GM18519 (cell line): ENCODE measurements at regions not wholly inside any gene's neighbourhood (a gene's known extent, or its start where the extent isn't known, plus 50 kb on each side); places are given as distances from the start of the nearest gene placed in this dataset.

Experiments
- ATAC-seq: cut with Tn5 transposase; IDR thresholded peaks from one replicate; pipeline ENCODE4 v1.9.1; 2021; ENCODE audit warnings: mild to moderate bottlenecking, moderate library complexity; ENCODE audit not compliant: unreplicated experiment, low FRiP score

DNA sequence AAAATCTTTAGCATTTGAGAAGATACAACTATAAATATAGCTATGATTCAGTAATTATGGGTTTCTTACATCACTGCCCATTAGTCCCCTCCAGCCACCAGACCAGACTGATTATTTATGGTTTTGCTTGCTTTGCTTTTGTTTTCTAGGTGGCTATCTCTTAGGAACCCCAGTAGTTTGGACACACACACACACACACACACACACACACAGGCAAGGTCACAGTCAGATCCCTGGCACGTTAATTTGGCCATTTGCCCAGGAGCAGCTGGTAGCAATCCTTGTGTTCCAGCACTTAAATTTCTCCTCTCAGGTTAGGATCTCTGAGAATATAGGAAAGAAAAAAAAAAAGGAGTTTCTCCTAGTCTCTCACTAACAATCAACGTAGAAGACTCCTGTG is 90.2 kb upstream of the RESF1 start:
- no peak for ATAC-seq

DNA sequence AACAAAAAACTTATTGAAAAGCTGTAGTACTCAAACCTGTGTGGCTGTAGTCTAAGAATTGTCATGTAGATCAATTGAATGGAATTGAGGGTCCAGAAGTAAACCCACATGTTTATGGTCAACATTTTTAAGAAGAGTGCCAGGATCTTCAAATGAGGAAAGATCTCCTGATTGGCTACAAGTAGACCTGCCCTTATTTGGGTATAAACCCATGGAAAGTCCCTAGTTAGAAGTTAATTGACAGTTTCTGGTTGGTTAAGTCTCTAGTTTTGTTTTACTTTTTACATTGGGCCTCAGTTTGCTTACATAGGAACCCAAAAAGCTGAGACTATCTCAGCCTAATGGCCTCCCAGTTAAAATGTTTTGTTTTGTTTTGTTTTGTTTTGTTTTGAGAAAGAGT is 91.9 kb upstream of the RESF1 start:
- ATAC-seq: no peak

DNA sequence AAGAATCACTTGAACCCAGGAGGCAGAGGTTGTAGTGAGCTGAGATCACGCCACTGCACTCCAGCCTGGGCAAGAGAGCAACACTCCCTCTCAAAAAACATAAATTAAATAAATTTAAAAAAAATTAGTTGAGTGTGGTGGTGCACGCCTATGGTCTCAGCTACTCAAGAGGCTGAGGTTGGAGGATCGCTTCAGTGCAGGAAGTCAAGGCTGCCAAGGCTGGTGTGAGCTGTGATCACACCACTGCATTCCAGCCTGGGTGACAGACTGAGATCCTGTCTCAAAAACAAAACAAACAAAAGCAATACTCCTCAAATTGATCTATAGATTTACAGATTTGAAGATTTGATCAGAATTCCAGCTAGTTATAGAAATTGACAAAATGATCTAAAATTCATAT is 92.7 kb upstream of the RESF1 start:
- no peak for ATAC-seq

DNA sequence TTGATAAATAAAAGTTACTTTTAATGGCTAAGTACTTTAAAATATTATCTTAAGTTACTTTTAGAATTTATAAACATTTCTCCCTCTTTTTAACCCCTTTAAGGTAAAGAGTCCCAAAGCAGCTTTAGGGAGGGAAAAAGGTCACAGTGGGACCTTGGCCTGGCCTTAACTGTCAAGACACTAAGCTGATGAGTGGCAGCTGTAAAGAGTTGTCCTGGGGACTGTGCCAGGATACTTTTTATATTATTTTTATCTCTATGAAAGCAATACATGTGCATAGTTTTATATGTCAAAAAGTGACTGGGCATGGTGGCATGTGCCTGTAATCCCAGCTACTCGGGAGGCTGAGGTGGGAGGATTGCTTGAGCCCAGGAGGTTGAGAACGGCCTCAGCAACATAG is 94.2 kb upstream of the RESF1 start:
- no peak for ATAC-seq

DNA sequence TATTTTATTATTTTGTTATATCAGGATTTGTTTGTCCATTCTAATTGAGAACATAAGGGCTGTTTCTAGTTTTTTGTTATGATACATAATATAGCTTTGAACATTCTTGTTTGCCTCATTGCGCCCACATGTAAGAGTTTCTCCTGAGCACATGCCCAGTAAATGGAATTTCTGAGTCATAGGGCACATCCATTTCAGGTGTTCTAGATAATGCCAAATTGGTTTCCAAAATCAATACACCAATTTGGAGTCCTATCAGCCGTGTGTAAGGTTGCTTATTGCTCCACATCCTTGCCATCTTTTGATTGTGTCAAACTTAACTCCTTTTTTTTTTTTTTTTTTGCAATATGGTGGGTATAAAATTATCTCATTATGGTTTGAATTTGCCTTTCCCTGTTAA is 97.9 kb upstream of the RESF1 start:
- ATAC-seq: no peak

DNA sequence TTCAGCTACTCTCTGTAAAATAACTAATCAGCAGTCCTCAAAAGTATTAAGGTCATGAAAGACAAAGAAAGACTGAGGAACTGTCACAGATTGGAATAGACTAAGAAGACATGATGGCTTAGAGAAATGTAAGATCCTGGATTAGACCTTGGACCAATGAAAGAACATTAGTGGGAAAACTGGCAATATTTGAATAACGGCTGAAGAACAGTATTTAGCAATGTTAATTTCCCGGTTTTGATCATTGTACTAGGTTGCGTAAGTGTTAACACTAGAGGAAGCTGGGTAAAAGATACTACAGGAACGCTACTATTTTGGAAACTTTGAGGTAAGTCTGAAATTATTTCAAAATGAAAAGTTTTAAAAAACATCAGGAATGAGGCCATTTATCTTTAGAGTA is 98.8 kb upstream of the RESF1 start:
- ATAC-seq: no peak

DNA sequence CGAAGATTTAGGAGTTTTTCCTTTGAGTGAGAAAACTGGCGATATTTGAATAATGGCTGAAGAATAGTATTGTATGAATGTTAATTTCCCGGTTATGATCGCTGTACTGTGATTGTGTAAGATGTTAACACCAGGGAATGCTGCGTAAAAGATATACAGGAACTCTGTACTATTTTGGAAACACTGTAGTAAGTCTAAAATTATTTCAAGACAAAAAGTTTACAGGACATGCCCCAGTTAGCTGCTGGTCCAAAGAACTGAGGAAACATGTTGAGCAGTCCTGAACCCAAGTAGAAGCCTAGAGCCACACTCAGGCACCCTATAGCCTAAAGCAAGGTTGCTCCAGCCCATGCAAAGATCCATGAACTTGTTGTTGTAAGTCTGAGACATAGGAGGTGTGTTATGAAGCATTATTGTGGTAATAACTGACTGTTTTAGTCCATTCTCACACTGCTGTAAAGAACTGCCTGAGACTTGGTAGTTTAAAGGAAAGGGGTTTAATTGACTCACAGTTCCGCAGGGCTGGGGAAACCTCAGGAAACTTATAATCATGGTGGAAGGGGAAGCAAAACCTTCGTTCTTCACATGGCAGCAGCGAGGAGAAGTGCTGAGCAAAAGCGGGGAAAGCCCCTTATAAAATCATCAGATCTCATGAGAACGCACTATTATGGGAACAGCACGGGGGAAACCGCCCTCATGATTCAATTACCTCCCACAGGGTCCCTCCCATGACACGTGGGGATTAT is 99.8 kb upstream of the RESF1 start:
- ATAC-seq: no peak

DNA sequence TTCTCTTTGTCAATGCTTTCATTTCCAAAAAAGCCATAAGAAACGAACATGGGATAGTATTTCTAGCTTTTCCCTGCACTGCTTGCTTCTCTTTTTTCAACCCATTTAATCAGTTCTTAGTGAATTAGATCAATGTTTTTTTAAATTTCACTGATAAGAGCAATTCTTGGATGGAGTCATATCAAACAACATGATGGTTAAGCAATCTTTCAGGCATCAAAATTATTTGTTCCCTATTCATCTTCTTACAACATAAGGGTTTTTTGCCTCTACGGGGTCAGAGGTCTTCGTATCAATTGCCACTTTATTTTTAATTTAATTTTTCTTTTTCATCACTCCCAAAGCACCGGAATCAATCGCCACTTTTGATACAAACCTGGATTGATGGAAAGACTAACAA is 103.8 kb upstream of the RESF1 start:
- ATAC-seq: no peak

DNA sequence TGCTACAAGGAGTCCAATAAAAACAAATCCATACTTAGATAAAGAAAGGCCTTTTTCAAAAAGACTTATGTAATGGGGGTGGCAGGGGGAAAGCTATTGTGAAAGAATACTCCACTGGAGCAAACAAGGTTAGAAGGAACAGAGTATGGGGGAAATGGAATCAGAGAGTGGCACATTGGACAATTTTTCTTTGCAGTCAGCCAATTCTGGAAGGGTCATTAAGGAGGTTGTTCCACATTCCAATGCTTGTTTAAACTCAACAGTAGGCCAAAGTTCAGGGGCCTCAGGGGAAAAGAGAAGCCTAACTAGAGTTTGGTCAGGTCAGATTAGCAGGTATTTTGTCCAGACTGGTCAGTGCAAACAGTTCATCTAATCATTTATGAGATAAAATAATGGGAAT is 105.2 kb upstream of the RESF1 start:
- ATAC-seq: no peak

DNA sequence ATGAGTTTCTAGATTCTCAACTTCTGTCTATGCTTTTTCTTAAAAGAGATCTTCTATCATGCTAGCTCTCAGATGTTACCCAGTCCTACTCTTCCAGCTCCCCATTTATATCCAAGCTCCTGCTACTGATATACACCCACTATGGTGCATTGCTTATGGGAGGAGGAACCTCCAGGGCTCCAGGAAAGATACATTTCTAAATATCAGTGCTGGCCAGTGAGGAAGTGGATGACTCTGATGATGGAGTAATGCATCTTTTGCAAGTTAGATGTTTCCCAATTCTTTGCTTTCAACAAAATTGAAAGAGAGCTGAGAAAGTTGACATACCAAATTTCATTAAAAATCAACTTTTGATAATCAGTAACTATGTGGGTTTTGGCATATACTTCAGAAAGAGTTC is 105.7 kb upstream of the RESF1 start:
- no peak for ATAC-seq

DNA sequence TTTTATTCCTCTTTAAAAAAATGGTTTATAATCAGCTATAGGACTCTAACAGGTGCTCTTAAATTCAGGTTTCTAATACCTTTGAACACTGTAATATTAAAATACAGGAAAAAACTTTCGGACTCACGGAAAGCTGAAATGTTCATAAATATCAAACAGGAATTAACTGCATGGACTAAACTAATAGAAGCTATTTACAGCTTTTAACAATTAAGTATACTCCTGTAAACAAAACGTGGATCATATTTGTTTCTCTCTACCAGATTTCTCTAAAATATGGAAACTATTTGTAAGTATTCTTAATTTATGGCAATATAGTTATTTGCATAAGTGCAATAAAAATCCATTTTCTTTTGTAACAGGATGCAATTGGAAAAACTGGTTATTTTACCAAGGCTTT is 108.9 kb upstream of the RESF1 start:
- no peak for ATAC-seq

DNA sequence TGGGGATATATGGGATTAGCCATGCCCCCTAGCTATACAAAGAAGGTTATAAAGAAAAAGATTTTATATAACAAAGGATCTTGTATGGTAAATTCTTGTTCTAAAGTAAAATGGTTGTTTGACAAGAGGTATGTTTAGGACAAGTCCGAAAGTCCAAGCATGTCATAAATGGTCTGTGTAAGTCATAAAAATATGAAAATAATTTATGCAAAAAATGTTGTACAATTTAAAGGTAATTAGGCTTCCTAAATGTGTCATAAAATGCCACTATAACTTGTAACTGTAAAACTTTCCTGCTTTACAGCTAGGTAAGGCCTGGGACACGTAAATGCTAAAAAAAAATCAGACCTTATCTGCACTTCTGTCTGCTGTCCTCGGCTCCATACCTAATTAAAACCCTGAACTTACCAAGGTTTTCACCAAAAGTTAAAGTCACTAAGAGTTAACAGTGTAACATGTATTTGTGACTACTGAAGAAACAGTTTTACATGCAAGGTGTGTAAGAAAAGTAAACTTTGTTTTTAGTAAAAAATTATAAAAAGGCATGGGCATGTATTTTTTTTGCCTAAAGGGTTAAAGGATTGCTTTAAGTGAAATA is 110.0 kb upstream of the RESF1 start:
- ATAC-seq: no peak

DNA sequence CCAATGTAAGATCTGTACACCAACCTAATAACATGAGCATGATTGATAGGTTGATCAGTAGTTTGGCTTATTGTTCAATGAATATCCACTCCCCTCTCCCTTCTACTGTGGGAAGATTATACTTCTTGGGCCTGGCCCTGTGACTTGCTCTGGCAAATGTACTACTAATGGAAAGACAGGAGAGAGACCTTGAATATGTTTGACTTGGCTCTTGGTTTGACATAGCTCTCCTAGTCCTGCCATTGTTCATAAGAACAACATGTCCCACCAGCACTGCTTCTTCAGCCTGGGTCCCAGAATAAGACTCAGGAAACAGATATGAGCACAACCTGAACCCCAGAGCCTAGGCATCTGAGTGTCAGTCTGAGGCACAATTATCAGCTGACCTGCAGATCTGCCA is 112.8 kb upstream of the RESF1 start:
- ATAC-seq: no peak

DNA sequence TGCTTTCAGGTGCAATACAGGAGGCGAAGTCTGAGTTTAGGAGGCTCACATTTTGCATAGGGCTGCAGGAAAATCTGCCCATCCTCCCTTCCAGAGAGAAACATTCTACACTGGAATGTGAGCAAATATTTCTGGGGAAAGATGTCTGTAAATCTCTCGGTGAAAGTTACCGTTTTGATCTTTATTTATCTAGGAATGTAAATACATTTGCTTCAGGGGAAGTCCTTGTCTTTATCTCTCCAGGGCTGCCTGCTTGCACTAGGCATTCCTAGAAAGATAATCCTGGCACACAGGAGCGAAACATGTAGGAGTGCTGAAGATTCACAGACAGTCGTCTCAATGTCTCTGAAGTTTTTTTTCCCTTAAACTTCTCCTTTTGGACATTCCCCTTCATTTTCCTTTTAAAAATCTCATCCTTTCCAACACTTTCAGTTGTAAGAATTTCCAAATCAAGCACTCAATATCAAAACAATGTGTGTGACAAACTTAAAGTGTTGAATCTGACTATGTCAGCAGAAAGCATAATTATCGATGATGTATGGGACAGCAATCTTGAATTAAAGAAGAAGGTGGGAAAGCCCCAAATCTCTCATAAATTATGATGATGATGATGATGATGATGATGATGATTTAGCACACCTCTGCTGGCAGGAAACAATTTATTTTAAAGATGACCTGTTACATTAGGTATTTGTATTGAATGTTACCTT is 113.4 kb upstream of the RESF1 start:
- ATAC-seq: no peak

DNA sequence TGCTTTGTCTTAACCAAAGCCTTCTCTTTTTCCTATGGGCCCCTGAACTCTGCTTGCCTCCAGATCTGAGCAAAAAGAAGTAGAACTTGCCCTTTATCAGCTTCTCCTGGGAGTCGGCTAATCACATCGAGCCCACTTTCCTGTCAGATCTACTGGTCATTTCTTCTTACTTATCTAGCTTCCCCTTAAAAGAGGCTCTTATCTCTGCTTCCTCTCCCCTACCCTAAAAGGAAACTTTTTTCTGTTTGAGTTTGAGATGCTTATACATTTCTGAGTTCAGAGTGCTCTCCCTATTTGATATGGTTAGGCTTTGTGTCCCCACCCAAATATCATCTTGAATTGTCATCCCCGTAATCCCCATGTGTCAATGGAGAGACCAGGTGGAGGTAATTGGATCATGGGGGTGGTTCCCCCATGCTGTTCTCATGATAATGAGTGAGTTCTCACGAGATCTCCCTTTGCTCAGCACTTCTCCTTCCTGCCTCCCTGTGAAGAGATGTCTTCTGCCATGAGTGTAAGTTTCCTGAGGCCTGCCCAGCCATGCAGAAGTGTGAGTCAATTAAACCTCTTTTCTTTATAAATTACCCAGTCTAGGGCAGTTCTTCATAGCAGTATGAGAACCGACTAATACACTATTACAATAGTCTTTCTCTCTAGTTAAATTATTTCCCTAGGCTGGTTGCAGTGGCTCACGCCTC is 114.7 kb upstream of the AMN1 start:
- no peak for ATAC-seq

DNA sequence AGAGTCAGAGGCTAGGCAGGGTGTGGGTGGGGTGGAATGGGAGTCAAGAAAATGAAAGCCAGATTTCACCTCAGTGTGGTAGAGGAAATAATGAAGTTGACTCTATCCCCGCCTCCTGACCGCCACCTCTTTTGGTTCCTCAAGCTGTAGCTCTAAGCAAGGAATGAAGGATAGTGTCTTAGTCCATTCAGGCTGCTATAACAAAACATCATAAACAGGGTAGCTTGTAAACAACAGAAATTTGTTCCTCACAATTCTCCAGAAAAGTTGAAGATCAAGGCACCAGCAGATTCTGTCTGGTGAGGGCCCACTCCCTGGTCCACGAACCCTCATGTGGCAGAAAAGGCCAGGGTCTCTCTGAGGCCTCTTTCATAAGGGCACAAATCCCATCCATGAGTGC is 109.1 kb upstream of the AMN1 start:
- no peak for ATAC-seq

DNA sequence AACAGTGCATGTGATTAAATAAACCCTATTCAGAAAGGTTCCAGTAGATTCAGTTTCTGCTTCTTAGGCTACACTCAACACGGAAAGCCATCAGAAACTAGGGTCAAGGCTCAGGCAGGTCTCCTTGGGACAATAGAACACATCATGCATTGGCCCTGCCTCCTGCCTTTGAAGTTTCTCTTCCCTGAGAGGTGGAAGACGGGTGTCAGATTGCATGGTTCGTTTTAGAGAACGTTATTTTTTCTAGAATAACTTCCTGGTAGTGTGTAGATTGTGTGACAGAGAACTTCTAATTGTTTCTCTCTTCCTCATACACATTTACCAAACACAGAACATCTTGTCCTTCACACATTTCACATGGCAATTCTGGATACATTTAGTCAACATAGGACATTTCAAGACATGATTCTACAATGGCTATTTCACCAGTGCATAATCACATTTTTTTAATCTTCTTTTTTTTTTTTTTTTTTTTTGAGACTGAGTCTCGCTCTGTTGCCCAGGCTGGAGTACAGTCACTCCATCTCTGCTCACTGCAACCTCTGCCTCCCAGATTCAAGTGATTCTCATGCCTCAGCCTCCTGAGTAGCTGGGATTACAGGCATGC is 106.6 kb upstream of the AMN1 start:
- ATAC-seq: no peak

DNA sequence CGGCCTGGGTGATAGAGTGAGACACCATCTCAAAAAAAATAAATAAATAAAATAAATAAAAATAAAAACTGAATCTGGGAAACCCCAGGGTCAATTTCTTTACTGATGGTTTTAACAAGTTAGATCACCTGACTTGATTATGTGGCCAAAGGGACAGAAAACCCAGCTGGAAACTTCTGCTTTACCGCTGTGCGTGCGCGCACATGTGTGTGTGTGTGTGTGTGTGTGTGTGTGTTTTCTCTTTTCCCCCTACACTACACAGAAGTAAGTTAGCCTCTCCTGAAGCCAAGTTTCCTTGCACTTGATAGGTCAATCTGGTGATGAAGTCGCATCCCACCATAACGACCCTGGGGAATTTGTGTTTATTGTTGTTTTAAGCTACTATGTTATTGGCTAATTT is 105.3 kb upstream of the AMN1 start:
- ATAC-seq: no peak

DNA sequence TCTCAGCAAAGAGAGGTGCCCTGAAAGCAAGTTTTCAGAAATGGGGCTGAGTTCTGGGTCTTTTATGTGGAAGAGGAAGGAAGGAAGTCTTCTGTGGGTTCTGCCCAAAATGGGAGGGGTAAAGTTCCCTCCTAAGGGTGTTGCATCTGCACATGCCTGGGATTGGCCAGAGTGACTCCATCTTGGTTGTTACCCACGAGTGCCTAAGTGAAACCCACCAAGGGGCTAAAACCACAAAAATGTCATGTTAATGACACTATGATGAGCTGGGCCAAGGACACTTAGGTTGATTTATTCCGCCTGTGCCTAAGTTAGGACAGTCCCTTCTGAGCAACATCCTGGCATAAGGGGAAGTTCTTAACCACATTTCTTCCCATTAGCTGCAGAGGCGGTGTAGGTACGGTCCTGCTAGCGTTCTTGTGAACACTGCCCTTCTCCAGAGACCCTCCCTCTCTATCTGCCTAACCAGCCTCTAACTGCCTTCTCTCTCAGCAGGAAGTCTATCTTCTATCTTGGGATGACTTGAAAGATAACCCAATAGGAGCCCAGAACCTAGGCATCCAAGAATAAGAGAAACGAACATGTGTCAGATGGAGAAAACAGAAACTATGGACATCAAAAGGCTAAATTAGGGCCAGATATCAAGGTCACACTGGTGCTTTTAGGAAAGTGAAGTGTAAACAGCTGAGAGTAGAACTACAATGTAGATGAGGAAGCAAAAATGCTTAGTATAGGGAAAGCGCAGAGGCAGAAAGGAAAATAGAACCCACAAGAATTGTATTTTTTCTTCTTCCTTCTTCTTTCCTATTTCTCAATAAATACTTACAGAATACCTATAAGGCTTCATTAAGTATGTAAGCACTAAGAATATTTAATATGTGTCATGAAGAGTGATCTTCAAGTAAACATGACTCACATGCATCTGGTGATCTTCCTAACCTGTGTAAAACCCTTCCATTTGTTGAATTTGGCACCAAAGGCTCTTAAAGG is 104.2 kb upstream of the AMN1 start:
- ATAC-seq: no peak

DNA sequence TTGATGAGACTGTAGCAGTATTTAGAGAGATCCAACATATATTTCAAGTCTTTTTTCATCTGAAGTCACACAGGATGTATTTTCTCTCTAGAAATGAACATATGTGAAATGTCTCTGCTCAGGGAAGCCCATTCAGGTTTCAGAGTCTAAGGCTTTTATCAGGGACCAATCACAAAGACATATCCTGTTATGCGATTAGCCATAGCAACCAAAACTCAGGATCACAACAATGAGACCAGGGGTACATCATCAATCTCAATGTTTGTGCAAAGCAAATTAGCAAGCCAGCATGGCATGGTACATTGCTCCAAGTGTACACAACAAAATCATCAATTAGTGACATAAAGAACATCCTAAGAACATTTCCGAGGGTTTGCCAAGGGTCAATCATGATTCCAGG is 99.2 kb upstream of the AMN1 start:
- no peak for ATAC-seq
